HG03196 (cell line): ENCODE measurements at regions not wholly inside any gene's neighbourhood (a gene's known extent, or its start where the extent isn't known, plus 50 kb on each side); places are given as distances from the start of the nearest gene placed in this dataset.

ENCODE experiments used
- ATAC-seq: cut with Tn5 transposase; IDR thresholded peaks from one replicate; pipeline ENCODE4 v1.9.1; 2021; ENCODE audit not compliant: unreplicated experiment

GRCh38 chr1:207971331-207972219 lies 60.6 kb upstream of the CD34 start:
- no peak for ATAC-seq

DNA sequence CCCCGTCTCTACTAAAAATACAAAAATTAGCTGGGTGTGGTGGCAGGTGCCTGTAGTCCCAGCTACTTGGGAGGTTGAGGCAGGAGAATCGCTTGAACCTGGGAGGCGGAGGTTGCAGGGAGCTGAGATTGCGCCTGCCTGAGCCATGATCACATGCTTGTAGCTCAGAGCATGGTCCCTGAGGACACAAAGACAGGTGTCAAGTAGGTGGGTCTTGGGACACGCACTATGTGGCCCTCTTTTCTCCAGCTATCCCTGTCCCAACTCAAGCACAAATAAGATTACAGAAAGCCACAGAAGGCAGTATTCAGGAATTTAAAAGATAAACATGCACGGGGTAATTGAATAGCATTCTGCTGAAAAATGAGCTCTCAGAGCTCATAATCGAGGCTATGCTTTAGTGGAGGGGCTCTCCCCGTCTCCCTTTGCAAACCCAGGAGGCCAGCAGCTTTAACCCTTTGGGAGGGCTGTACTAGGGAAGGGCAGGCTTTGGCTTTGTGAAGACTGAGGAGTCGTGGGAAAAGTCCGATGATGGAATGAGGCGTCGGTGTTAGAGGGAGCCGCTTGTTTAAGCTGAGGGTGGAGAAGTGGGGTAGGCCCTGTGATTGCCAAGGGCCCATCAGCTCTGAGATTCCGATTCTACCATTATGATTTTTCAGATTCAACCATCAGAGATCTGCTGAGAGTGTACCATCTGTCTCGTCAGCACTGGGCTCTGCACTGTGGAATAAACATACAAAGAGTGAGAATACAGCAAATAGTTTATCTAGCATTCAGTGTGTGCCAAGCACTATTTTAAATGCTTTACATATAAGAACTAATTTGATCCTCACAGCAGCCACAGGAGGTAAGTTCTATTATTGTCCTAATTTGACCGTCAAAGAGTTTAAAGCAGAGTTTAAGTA lies 59.7 kb upstream of the CD34 start:
- no peak for ATAC-seq

GRCh38 chr1:207969528-207969927 lies 58.6 kb upstream of the CD34 start:
- ATAC-seq: no peak

GRCh38 chr1:207968521-207969009 lies 57.6 kb upstream of the CD34 start:
- ATAC-seq: no peak

DNA sequence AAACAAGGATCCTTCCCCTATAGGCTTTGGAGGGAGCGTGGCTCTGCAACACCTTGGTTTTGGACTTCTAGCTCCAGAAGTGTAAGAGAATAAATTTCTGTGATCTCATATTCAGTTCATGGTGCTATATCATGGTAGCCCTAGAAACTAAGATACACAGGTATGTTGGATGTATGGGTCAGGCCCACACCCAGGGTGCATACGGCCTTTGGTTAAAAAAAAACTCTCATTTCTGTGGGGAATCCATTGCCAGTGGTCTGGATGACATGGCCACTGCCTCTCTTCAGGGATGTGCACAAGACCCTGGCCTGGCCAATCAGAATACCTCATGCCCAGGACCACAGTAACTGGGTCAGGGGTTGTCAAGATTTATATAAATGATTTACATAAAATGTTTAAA lies 56.8 kb upstream of the CD34 start:
- ATAC-seq: no peak

GRCh38 chr1:207966521-207966920 lies 55.6 kb upstream of the CD34 start:
- ATAC-seq: no peak

GRCh38 chr1:207965392-207966387 lies 54.8 kb upstream of the CD34 start:
- ATAC-seq: no peak

DNA sequence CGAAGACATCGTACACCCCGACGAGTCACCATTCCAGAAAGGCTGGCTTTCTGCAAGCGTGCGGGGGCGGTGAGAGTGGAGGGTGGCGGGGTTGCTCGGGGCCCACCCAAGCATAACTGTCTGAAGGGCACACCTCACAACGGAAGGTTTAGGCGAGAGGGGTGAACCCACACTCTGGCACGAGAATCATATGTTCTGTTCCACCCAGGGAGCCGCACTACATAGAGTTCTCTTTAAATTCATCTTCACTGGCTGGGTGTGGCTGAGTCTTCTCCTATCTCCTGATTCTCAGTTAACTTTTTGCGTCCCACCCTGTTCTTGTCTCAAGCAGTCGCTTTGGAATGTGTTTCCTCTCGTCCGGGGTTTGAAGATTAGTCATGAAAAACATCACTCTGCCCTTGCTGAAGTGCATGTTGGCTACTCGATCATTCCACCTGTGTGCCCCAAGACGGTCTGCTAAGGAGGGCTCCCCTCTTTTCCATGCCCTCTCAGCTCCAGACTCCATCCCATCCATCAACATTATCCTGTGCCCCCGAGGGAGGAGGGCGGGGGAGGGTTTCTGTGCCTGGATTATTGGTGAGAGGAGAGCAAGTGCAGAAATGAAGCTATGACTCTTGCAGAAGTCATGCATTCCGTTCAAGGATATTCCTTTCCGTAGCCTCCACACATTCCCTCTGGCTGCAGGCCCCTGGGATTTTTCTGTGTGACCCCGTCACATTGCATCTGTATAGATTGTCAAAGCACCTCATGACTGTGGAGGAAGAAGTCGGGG lies 53.5 kb upstream of the CD34 start:
- no peak for ATAC-seq

DNA sequence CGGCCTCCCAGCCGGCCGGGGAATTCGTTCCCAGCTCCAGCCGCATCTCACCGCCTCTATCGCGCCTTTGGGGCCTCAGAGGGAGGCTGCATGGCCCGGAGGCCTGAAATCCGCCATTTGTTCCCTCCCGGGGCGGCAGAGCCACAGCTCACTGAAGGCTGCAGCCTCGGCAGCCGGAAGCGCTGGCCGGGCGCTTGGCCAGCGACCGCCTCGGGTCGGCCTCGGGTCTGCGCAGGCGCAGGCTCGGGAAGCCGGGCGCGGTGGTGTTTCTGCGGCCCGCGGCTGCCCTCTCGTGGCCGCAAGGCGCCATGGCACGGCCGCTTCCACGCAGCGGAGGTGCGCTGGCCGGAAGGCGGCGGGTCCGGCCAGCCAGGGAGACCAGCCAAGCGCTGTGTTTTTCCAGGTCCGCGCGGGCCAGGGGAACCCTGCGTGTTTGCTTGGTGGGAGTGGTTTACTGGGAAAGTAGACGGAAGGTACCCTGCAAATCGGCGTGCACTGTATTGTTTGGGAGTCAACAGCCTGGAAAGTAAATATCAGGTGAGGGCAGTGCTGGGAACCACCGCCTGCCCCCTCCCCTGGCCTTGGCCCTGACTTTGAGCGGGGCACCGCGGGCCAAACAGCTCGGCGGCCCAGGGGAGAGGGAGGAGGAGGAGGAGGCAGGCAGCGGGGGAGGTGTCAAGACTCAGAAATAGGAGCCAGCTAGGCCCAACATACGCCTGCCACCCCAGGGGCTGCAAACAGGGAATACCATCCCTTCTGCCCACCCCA lies 52.7 kb upstream of the CD34 start:
- peak; percentile 90 for ATAC-seq

- ATAC-seq: peak; percentile 19
Observed at GRCh38 chr1:207962716-207963426, 51.9 kb upstream of the CD34 start.
